ENCODE measurements at regions not wholly inside any gene's neighbourhood (a gene's known extent, or its start where the extent isn't known, plus 50 kb on each side); places are given as distances from the start of the nearest gene placed in this dataset.

- TF ChIP-seq CTCF (conservative IDR thresholded peaks at IDR 0.05 in 1 of 2, IDR thresholded peaks at IDR 0.05 in 1 of 2; ENCODE audit: low read depth in 1 of 2, low read length in 2 of 2), result no peak
- TF ChIP-seq EZH2 (IDR thresholded peaks at IDR 0.05; ENCODE audit: low read length, missing control alignments), result no peak
Observed at GRCh38 chr13:39916330-39916729, 260.9 kb downstream of the COG6 start.

Data from fibroblast of lung (primary cell).